HG02623 (cell line): ENCODE measurements at regions not wholly inside any gene's neighbourhood (a gene's known extent, or its start where the extent isn't known, plus 50 kb on each side); places are given as distances from the start of the nearest gene placed in this dataset.
"Not testable (repeated sequence)": the region's sequence is repeated elsewhere in the genome, so short reads cannot be mapped to it uniquely, and the experiment has no call there.

Source experiments
- ATAC-seq: cut with Tn5 transposase; IDR thresholded peaks from one replicate; pipeline ENCODE4 v1.9.1; 2021; ENCODE audit warnings: moderate library complexity; ENCODE audit not compliant: unreplicated experiment

- ATAC-seq = no peak
These were observed 110.2 kb upstream of the CDH2 start for GRCh38 chr18:28287146-28287545.

DNA sequence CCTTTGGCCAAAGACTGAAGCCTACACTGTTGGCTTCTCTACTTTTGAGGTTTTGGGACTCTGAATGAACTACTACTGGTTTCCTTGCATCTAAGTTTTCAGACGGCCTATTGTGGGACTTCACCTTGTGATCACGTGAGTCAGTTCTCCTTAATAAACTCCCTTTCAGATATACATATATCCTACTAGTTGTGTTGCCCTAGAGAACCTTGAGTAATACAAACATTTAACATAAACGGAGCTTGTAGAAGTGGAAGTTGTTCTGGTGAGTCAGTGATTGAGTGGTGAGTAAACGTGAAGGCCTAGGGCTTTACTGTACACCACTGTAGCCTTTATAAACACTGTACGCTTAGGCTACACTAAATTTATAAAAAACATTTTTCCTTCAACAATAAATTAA lies 107.2 kb upstream of the CDH2 start:
- ATAC-seq = no peak

DNA sequence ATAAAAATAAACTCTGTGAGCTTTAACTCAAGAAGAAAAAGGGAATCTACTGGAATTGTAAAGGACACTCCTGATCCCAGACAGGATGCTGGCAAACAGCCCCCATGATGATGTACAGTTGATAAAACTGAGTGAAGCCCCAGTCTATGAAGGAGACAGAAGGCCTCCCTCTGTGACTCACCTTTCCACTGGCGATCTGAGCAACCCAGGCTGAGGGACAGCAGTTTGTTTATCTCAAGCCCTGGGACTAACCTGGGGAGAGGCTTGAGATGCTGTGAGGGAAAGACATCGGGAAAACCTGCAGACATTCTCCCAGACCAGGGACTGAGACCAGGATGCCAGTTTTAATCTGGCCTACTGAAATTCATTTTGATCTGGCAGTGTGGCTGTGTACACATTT lies 104.5 kb upstream of the CDH2 start:
- no peak for ATAC-seq

DNA sequence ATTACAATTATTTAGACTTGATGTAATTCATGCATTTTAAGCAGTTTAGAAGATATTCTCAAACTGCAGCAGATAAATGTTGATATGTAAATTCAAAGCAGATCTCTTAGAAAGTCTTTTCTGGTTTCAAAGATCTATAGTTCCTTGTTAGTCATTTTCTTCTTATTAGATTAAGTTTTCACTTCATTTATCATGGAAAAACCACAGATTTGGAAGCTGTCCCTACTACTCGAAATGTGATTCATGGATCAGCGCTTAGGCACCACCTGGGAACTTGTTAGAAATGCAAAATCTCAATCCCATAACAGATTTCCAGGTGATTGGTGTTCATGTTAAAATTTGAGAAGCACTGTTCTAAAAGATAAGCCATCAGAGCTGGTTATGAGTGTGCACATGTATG lies 92.8 kb upstream of the CDH2 start:
- ATAC-seq = no peak

GRCh38 chr18:28267878-28268625 lies 91.1 kb upstream of the CDH2 start:
- no peak for ATAC-seq

DNA sequence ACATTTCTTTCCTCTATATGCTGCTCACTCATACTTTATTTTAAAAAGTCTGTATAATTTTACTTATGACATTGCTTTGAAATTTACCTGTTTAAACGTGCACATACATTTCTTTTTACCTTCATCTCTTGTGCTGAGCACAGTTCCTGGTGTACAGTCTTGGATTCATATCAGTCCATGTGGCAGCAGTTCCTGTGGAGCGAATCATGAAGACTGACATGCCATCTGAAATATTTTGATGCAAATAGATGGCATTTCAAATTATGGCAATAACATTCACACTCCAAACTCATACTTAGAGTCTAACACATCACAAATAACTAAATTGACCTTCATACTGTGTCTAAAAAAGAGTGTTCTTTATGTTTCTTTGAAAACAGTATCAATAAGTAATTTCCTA lies 90.3 kb upstream of the CDH2 start:
- no peak for ATAC-seq

DNA sequence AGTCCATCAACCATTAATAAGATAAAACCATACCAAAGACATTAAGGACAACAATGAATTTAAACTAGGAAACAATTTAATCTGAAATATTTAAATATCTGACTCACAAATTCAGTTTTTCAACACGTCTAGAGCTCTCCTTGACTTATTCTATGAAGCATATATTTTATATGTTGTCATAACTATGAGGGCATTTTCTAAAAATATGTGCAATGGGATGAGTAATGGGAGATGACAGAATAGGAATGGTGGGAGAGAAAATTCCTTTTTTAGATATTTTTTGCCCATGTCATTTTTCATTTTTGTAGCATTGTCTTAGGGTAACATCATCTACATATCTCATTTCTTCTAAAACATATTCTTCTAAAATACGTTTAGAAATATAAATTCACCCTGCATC lies 79.2 kb upstream of the CDH2 start:
- no peak for ATAC-seq

- ATAC-seq = no peak
These were observed 71.7 kb upstream of the CDH2 start for GRCh38 chr18:28248653-28249052.

GRCh38 chr18:28240626-28241025 lies 63.7 kb upstream of the CDH2 start:
- ATAC-seq = not testable (repeated sequence)

DNA sequence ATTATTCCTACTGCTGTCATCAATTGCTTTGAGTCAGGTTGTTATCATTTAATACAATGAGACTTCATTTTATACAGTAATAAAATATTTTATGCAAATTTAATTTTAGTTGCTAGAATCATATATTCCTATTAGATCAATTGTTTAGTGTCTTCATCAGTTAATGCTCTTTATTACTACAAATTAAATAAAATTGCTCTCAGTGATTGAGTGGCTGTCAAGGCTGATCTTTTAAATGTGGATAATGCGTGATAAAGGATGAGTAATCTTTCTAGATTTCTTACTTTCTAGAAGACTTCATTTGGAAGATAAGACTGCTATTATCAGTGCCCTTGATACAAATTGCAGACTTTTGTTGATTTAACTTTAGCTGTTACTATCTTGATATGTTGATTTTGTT lies 59.6 kb upstream of the CDH2 start:
- ATAC-seq = no peak
